ENCODE measurements at regions not wholly inside any gene's neighbourhood (a gene's known extent, or its start where the extent isn't known, plus 50 kb on each side); places are given as distances from the start of the nearest gene placed in this dataset.

GRCh38 chr3:82001276-82001923 lies 240.0 kb upstream of the GBE1 start:
- no peaks in the 10 kb centered on the region for H3K9me3 ChIP-seq
- TF ChIP-seq CTCF (IDR thresholded peaks at IDR 0.05) = no peak
- ATAC-seq (no peak), FAIRE-seq (no peak), DNase-seq (no peak)
- intact Hi-C loops (cut with DNase I) = no loop called here
- no peak overlapping the region for H3K27ac ChIP-seq
- H3K36me3 ChIP-seq = no peaks in the 10 kb centered on the region
- whole genome bisulfite sequencing, 2 donors = 70 to 77% methylated on average over 2 of the region's 2 CpGs
- no peak overlapping the region for H3K4me3 ChIP-seq
- peaks cover 0 to 7% (median 0%) of the 10 kb centered on the region in 3 donors for H3K4me1 ChIP-seq
- no peaks in the 10 kb centered on the region for H3K27me3 ChIP-seq

GRCh38 chr3:82000773-82001172 lies 239.3 kb upstream of the GBE1 start:
- no peak for TF ChIP-seq CTCF (IDR thresholded peaks at IDR 0.05)
- no peak for FAIRE-seq
- Histone ChIP-seq H3K4me1 (peaks cover 0 to 7% (median 0%) of the 10 kb centered on the region in 3 donors), H3K36me3 (no peaks in the 10 kb centered on the region), H3K27me3 (no peaks in the 10 kb centered on the region), H3K9me3 (no peaks in the 10 kb centered on the region), H3K27ac (no peak overlapping the region), H3K4me3 (no peak overlapping the region)
- DNase-seq = peak in 4 of 6 donors; percentile 46 to 75 (median 62)
- 0 to 23% methylated on average over 1 of the region's 1 CpG for WGBS, 2 donors
- intact Hi-C loops (cut with DNase I) = no loop called here
- peak; percentile 74 to 96 (median 91) for ATAC-seq

GRCh38 chr3:82000350-82000749 lies 238.9 kb upstream of the GBE1 start:
- intact Hi-C loops (cut with DNase I) = no loop called here
- Histone ChIP-seq H3K36me3 (no peaks in the 10 kb centered on the region), H3K4me1 (peaks cover 0 to 7% (median 0%) of the 10 kb centered on the region in 3 donors), H3K9me3 (no peaks in the 10 kb centered on the region), H3K27ac (no peak overlapping the region), H3K4me3 (no peak overlapping the region), H3K27me3 (no peaks in the 10 kb centered on the region)
- FAIRE-seq (no peak), ATAC-seq (peak in 3 of 4 donors; percentile 28 to 48 (median 30)), DNase-seq (no peak)
- WGBS, 2 donors = 15 to 25% methylated on average over 1 of the region's 1 CpG
- no peak for TF ChIP-seq CTCF (IDR thresholded peaks at IDR 0.05)

- no peaks in the 10 kb centered on the region for H3K27me3 ChIP-seq
- no peak overlapping the region for H3K27ac ChIP-seq
- no peak overlapping the region for H3K4me3 ChIP-seq
- WGBS, 2 donors = 75 to 76% methylated on average over 3 of the region's 3 CpGs
- DNase-seq = no peak
- no peak for FAIRE-seq
- peaks cover 0 to 7% (median 0%) of the 10 kb centered on the region in 3 donors for H3K4me1 ChIP-seq
- intact Hi-C loops (cut with DNase I) = no loop called here
- ATAC-seq = no peak
- H3K9me3 ChIP-seq = no peaks in the 10 kb centered on the region
- no peak for TF ChIP-seq CTCF (IDR thresholded peaks at IDR 0.05)
- H3K36me3 ChIP-seq = no peaks in the 10 kb centered on the region
Measured at GRCh38 chr3:81998907-81999306, 237.5 kb upstream of the GBE1 start.

GRCh38 chr3:81998139-81998755 lies 236.8 kb upstream of the GBE1 start:
- Histone ChIP-seq H3K27me3 (no peaks in the 10 kb centered on the region), H3K4me3 (no peak overlapping the region), H3K9me3 (no peaks in the 10 kb centered on the region), H3K27ac (no peak overlapping the region), H3K4me1 (peaks cover 0 to 7% (median 0%) of the 10 kb centered on the region in 3 donors), H3K36me3 (no peaks in the 10 kb centered on the region)
- 5 to 7% methylated on average over 2 of the region's 2 CpGs for WGBS, 2 donors
- DNase-seq (peak in 2 of 6 donors; percentile 12 to 23), FAIRE-seq (no peak), ATAC-seq (peak; percentile 23 to 55 (median 44))
- intact Hi-C loops (cut with DNase I) = no loop called here
- TF ChIP-seq CTCF (IDR thresholded peaks at IDR 0.05) = no peak

Measured in pancreas (tissue), 10 donors.